ENCODE measurements at regions not wholly inside any gene's neighbourhood (a gene's known extent, or its start where the extent isn't known, plus 50 kb on each side); places are given as distances from the start of the nearest gene placed in this dataset.

DNA sequence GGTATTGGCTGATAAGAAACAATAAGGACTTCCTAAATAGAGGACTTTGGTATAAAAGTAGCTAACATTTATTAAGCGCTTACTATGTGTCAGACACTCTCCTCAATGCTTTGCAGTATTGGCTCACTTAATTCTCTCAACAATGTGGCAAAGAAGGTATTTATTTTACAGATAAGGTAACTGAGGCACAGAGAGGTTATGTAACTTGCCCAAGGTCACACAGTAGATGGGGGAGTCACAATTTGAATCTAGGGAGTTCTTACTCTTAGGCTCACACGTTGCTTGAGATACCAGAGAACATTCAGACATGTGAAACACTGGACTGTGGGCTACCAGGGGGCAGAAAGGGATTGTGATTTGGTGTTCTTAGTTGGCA, 60.8 kb upstream of the GPR158 start:
- DNase-seq (ENCODE audit: low spot score) = no peak

DNA sequence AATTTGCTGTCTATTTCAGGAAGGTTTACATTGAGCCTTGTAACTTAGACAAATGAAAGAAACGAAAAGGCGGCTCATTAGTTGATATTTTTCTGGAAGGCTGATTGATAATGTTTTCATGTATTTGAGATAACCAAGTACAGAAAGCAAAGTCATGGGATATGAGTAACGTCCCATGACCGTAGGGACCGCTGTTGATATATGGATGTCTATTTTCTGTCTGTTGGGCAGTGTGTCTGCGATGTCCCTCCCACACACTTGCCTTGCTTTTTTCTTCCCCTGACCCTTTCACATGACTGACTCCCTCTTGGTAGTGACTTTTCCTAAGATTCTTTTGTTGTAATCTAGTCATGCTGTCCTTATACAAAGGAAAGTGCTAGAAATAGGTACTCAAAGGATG, 57.0 kb upstream of the GPR158 start:
- no peak for DNase-seq (ENCODE audit: low spot score)

DNA sequence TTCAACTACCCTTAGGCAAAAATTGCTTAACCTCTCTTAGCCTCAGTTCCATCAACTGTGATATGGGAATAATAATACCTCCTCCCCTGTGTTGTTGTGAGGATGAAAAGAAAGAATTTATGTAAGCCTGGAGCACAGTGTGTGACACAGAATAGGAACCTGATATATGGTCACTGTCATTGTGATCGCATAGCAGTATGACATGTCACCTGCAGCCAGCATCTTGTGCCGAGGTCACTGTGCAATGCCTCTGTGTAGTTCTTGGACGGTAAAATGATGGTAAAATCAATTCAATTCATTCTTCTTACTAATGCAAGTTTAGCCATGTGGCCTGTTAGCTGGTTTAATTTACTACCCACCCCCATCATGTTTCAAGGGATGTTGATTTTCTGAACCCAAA, 54.6 kb upstream of the GPR158 start:
- no peak for DNase-seq (ENCODE audit: low spot score)
